Suprapubic skin (tissue), 4 donors: ENCODE measurements at regions not wholly inside any gene's neighbourhood (a gene's known extent, or its start where the extent isn't known, plus 50 kb on each side); places are given as distances from the start of the nearest gene placed in this dataset.

ENCODE experiments used
- DNase-seq, 2 donors: peaks; one replicate each; pipeline ENCODE4 v3.0.0-alpha.2; 2019; ENCODE audit warnings: low spot score in 2 of 2
- H3K27ac ChIP-seq: fragments of 200-600 bp; sonication (generic); one replicate; pipeline ENCODE4 v1.5.1; 2019
- H3K27me3 ChIP-seq: fragments of 200-600 bp; sonication (generic); one replicate; pipeline ENCODE4 v1.5.1; 2019
- H3K36me3 ChIP-seq: fragments of 200-600 bp; sonication (generic); one replicate; pipeline ENCODE4 v1.5.1; 2019
- H3K4me1 ChIP-seq: fragments of 200-600 bp; sonication (generic); one replicate; pipeline ENCODE4 v1.5.1; 2019
- H3K4me3 ChIP-seq: fragments of 200-600 bp; sonication (generic); one replicate; pipeline ENCODE4 v1.5.1; 2019; ENCODE audit warnings: mild to moderate bottlenecking
- H3K9me3 ChIP-seq: fragments of 200-600 bp; sonication (generic); one replicate; pipeline ENCODE4 v1.5.1; 2019
- EP300 ChIP-seq: sonication (generic); formaldehyde crosslinking; IDR thresholded peaks from one replicate; pipeline ENCODE4 v1.6.1; 2017; ENCODE audit warnings: antibody characterized with exemption
- POLR2A ChIP-seq, 2 donors: fragments of 450-650 bp; IDR thresholded peaks; one replicate each; pipeline ENCODE4 v1.6.1; 2017; ENCODE audit warnings: antibody characterized with exemption in 2 of 2, mild to moderate bottlenecking in 2 of 2, moderate library complexity in 2 of 2
- POLR2AphosphoS5 ChIP-seq, 3 donors: sonication (generic); formaldehyde crosslinking; IDR thresholded peaks; one replicate each; pipeline ENCODE4 v1.6.1; 2017; ENCODE audit warnings: antibody characterized with exemption in 3 of 3
- WGBS: methylation state at CpG from one replicate; pipeline ENCODE4 v1.1.5; 2018; 5-methylcytosine and 5-hydroxymethylcytosine counted together
- TF ChIP-seq, protein P1 (sequence below), 2 donors: fragments of 200-600 bp in 1 of 2; fragments of 450-650 bp in 1 of 2; sonication (generic) in 1 of 2; IDR thresholded peaks; one replicate each; pipeline ENCODE4 v1.5.1; 2016 to 2019; ENCODE audit warnings: antibody characterized with exemption in 2 of 2, mild to moderate bottlenecking in 1 of 2, moderate library complexity in 1 of 2

DNA sequence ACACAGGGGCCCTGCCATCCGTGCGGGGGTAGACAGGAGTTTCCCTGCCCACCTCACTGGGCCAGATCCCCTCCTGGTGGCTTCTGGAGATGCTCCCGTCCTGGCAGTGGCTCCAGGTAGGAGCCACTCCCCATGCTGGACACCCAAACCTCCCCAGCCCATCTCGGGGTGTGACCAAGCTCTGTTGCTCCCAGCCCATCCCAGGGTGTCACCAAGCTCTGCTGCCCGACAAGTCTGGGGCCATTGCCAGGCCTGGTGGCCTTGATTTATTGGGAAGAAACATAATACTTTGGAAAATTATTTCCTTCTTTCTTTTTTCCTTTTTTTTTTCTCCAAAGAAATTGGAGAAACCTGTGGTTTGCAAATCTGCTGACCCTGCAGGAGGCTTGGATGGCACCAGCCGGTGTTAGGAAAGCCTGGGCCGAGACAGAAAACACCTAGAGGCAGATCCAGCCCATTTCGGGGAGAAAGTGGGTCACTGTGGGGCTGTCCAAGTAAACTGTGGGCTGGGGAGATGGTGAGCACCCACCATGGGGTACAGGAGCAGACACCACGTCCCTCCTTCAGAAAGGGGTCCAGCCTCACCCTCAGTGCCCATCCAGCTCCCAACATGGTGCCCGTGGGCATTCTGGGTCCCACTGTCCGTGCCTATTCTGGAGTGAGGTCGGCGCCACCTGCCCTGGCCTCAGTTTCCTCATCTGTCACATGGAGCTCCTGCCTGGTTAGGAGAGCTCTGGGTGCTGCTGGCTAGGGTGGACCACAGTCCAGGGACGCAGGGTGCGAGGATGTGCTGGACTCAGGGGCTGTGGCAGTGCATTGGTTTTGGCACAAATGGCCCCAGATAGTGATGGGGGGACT is 59.4 kb upstream of the ADRA2C start:
- 72% methylated on average over 8 of the region's 15 CpGs for WGBS
- peaks cover 49% of the 10 kb centered on the region for H3K27me3 ChIP-seq
- H3K36me3 ChIP-seq = no peaks in the 10 kb centered on the region
- H3K4me1 ChIP-seq = peaks cover 8% of the 10 kb centered on the region
- peak; percentile 42 to 67 for DNase-seq
- TF ChIP-seq, protein P1, sequence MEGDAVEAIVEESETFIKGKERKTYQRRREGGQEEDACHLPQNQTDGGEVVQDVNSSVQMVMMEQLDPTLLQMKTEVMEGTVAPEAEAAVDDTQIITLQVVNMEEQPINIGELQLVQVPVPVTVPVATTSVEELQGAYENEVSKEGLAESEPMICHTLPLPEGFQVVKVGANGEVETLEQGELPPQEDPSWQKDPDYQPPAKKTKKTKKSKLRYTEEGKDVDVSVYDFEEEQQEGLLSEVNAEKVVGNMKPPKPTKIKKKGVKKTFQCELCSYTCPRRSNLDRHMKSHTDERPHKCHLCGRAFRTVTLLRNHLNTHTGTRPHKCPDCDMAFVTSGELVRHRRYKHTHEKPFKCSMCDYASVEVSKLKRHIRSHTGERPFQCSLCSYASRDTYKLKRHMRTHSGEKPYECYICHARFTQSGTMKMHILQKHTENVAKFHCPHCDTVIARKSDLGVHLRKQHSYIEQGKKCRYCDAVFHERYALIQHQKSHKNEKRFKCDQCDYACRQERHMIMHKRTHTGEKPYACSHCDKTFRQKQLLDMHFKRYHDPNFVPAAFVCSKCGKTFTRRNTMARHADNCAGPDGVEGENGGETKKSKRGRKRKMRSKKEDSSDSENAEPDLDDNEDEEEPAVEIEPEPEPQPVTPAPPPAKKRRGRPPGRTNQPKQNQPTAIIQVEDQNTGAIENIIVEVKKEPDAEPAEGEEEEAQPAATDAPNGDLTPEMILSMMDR (IDR thresholded peaks at IDR 0.05) = no peak
- TF ChIP-seq POLR2AphosphoS5 (IDR thresholded peaks at IDR 0.05) (no peak), POLR2A (IDR thresholded peaks at IDR 0.05) (no peak), EP300 (no peak)
- no peak overlapping the region for H3K27ac ChIP-seq
- H3K4me3 ChIP-seq = no peak overlapping the region
- H3K9me3 ChIP-seq = no peaks in the 10 kb centered on the region

DNA sequence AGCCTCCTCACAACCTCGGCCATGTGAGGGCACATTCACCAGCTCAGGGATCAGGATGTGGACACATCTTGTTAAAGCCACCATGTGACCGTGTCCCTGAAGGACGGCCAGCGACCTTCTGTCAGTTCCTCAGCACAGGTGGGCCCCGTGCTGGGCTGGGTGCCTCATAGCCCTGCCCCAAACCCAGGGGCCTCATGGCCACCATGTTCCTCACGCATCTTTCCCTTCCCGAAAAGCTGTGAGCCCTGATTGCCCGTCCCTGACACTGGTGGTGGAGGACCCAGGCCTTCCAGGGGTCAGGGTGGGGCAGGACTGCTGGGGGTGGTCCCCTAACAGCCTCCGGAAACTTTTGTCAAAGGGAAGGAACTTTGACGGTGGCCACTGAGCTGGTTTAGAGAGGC is 60.1 kb upstream of the ADRA2C start:
- no peak overlapping the region for H3K4me3 ChIP-seq
- H3K9me3 ChIP-seq = no peaks in the 10 kb centered on the region
- 77% methylated on average over 9 of the region's 10 CpGs for WGBS
- H3K36me3 ChIP-seq = no peaks in the 10 kb centered on the region
- H3K27ac ChIP-seq = no peak overlapping the region
- DNase-seq = peak; percentile 44 to 73
- peaks cover 56% of the 10 kb centered on the region for H3K27me3 ChIP-seq
- peaks cover 8% of the 10 kb centered on the region for H3K4me1 ChIP-seq
- TF ChIP-seq POLR2A (IDR thresholded peaks at IDR 0.05) (no peak), POLR2AphosphoS5 (IDR thresholded peaks at IDR 0.05) (no peak), EP300 (no peak)
- TF ChIP-seq, protein P1 (IDR thresholded peaks at IDR 0.05) = no peak

DNA sequence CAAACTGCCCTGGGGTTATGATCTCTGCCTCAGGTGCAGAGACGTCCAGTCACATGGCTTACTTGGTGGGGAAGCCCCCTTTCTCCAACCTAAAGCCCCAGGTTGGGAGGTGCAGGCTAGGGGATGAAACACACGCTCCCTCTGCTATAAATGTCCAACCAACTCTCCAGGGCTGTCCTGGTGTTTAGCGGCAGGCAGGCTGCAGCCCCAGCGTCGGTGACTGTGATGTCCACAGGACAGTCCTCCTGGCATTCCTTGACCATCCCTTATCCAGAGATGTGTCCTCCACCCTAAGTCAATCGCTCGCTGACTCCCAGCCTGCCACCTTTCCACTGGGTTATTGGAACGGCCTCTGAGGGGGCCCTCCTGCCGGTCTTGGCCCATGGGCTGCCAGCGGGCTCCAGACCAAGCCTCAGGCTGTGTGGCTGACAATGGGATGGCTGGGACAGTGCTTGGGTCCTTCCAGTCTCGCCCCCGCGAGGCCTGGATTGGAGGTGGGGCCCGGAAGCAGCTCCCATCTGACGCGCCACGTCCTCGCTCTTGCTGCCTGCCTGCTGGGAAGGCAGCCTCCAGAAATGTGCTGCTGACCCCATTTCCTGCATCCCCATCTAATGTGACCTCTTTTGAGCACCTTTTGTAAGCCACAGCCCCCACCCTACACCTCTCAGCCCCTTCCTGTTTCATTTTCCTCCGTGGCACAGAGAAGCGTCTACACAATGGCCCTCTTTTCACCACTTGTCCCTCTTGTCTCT is 60.8 kb upstream of the ADRA2C start:
- no peak overlapping the region for H3K4me3 ChIP-seq
- DNase-seq = peak; percentile 24 to 74
- H3K36me3 ChIP-seq = no peaks in the 10 kb centered on the region
- no peak for TF ChIP-seq EP300
- TF ChIP-seq POLR2AphosphoS5 (IDR thresholded peaks at IDR 0.05) = no peak
- TF ChIP-seq, protein P1 (IDR thresholded peaks at IDR 0.05) = no peak
- no peak for TF ChIP-seq POLR2A (IDR thresholded peaks at IDR 0.05)
- H3K27me3 ChIP-seq = peaks cover 63% of the 10 kb centered on the region
- no peak overlapping the region for H3K27ac ChIP-seq
- H3K9me3 ChIP-seq = no peaks in the 10 kb centered on the region
- 85% methylated on average over 18 of the region's 20 CpGs for WGBS
- H3K4me1 ChIP-seq = peaks cover 8% of the 10 kb centered on the region

DNA sequence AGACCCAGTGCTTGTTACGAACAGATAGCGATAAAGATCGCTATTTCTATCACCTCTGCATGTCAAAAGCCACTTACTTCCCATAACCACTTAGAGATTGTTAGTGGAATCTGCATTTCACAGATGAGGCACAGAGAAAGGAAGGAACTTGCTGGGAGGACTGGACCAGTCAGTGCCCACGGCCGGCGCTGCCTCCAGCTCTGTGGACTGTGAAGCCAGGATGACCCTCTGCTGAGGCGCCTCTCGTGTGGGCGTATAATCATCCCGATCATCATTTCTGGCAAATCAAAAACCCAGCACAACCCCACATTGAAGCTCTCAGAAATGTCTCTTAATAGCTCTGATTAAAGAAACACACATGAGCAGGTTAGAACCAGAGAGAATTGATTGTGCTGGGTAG is 61.5 kb upstream of the ADRA2C start:
- TF ChIP-seq, protein P1 (IDR thresholded peaks at IDR 0.05) = no peak
- no peak for TF ChIP-seq EP300
- no peak for TF ChIP-seq POLR2AphosphoS5 (IDR thresholded peaks at IDR 0.05)
- TF ChIP-seq POLR2A (IDR thresholded peaks at IDR 0.05) = no peak
- WGBS = 77% methylated on average over 10 of the region's 10 CpGs
- H3K4me1 ChIP-seq = peaks cover 8% of the 10 kb centered on the region
- no peak overlapping the region for H3K4me3 ChIP-seq
- H3K36me3 ChIP-seq = no peaks in the 10 kb centered on the region
- no peaks in the 10 kb centered on the region for H3K9me3 ChIP-seq
- no peak overlapping the region for H3K27ac ChIP-seq
- H3K27me3 ChIP-seq = peaks cover 70% of the 10 kb centered on the region
- DNase-seq = peak; percentile 33 to 55
